K562 (cell line): ENCODE measurements at regions not wholly inside any gene's neighbourhood (a gene's known extent, or its start where the extent isn't known, plus 50 kb on each side); places are given as distances from the start of the nearest gene placed in this dataset.

Source experiments
- ATAC-seq: fragments of 200-7000 bp; cut with Tn5 transposase; 3 replicates; pipeline ENCODE4 v1.9.1; 2020; ENCODE audit warnings: moderate library complexity
- BruUV-seq: library from RNA; stranded (reverse); fragments of 400-500 nt; replicated peaks from 2 replicates; lab custom pipeline; 2021; lab: Mats Ljungman, UMichigan
- CTCF ChIA-PET: fragments of 300-600 bp; formaldehyde crosslinking; extraction: SDS; loops from one replicate; lab custom pipeline; 2021; ENCODE audit warnings: low intra/inter-chr PET ratio; lab: Yijun Ruan, JAX
- POLR2A ChIA-PET: fragments of 300-600, 350-650 bp; sonication (Branson Sonifier 250); formaldehyde crosslinking; extraction: SDS; loops from one replicate; lab custom pipeline; 2021; ENCODE audit warnings: antibody characterized with exemption, inconsistent platforms; lab: Yijun Ruan, JAX
- DNase-seq, 4 experiments: peaks; one replicate each; pipeline versions ENCODE4 v3.0.0 to v3.0.0-alpha.2; 2011 to 2018; ENCODE audit warnings: low spot score in 3 of 4, mixed read lengths in 3 of 4; ENCODE audit errors: extremely low read depth in 1 of 4
- FAIRE-seq: peaks from 2 replicates; lab custom pipeline; 2011; peaks lifted over from hg19 to GRCh38; lab: Jason Lieb, UNC
- H2AFZ ChIP-seq: 2 replicates; pipeline ENCODE4 v1.6.0; 2011; ENCODE audit warnings: low read depth, low read length, control low read depth, inconsistent platforms
- H3K27ac ChIP-seq: fragments of 200-600 bp; 3 replicates; pipeline ENCODE4 v1.8.0; 2011; ENCODE audit warnings: low read depth, mild to moderate bottlenecking, control low read depth, inconsistent platforms, low read length, moderate library complexity, mixed read lengths; ENCODE audit errors: extremely low read depth
- H3K27me3 ChIP-seq, 2 experiments: fragments of 300-600 bp in 1 of 2; 2 replicates in 1 of 2; 3 replicates in 1 of 2; pipeline versions ENCODE4 v1.6.0 to v1.8.0; 2011; ENCODE audit warnings: inconsistent platforms in 2 of 2, low read length in 2 of 2, mild to moderate bottlenecking in 1 of 2, mixed read lengths in 1 of 2, moderate library complexity in 1 of 2; ENCODE audit not compliant: control insufficient read depth in 2 of 2, insufficient read depth in 2 of 2
- H3K36me3 ChIP-seq: fragments of 300-600 bp; 3 replicates; pipeline ENCODE4 v1.8.0; 2011; ENCODE audit warnings: mild to moderate bottlenecking, low read length, inconsistent platforms; ENCODE audit not compliant: control insufficient read depth, insufficient read depth
- H3K4me1 ChIP-seq, 2 experiments: fragments of 200-600 bp in 1 of 2; replicated peaks in 1 of 2; 2 replicates in 1 of 2; 3 replicates in 1 of 2; pipeline versions ENCODE4 v1.5.1 to v1.8.0; 2011; ENCODE audit warnings: inconsistent platforms in 2 of 2, low read length in 2 of 2, mild to moderate bottlenecking in 1 of 2, mixed read lengths in 1 of 2, moderate library complexity in 1 of 2; ENCODE audit not compliant: control insufficient read depth in 2 of 2, insufficient read depth in 2 of 2
- H3K4me2 ChIP-seq: 2 replicates; pipeline ENCODE4 v1.6.1; 2011; ENCODE audit warnings: low read length, control low read depth, inconsistent platforms, mixed read lengths; ENCODE audit not compliant: insufficient read depth
- H3K4me3 ChIP-seq: fragments of 200-600 bp; sonication (generic), shearing (Covaris generic); 2 replicates; pipeline ENCODE4 v1.5.1; 2016; ENCODE audit warnings: control low read depth, inconsistent platforms
- H3K79me2 ChIP-seq: fragments of 200-600 bp; 3 replicates; pipeline ENCODE4 v1.8.0; 2011; ENCODE audit warnings: low read length, inconsistent platforms; ENCODE audit not compliant: control insufficient read depth, insufficient read depth
- H3K9ac ChIP-seq, 2 experiments: 2 replicates each; pipeline versions ENCODE4 v1.6.0 to v1.6.1; 2011; ENCODE audit warnings: low read depth in 2 of 2, low read length in 2 of 2, control low read depth in 1 of 2, inconsistent platforms in 1 of 2, mild to moderate bottlenecking in 1 of 2, mixed read lengths in 1 of 2; ENCODE audit not compliant: insufficient read depth in 1 of 2
- H3K9me1 ChIP-seq: one replicate; pipeline ENCODE4 v1.6.0; 2011; ENCODE audit warnings: inconsistent platforms, mild to moderate bottlenecking, low read length, moderate library complexity; ENCODE audit not compliant: control insufficient read depth, insufficient read depth
- H3K9me3 ChIP-seq: replicated peaks from 2 replicates; pipeline ENCODE4 v1.5.1; 2011; ENCODE audit warnings: low read depth, low read length, inconsistent platforms; ENCODE audit not compliant: control insufficient read depth, insufficient read depth
- H4K20me1 ChIP-seq: replicated peaks from 2 replicates; pipeline ENCODE4 v1.6.1; 2011; ENCODE audit warnings: low read length, inconsistent platforms, mixed read lengths; ENCODE audit not compliant: control insufficient read depth, insufficient read depth
- IFI16 ChIP-seq: fragments of 250-450 bp; sonication (Bioruptor Pico); IDR thresholded peaks from 2 replicates; pipeline ENCODE4 v2.1.2; 2022; ENCODE audit warnings: mild to moderate bottlenecking, inconsistent platforms
- SMAD3 ChIP-seq: fragments of 450-650 bp; formaldehyde crosslinking; conservative IDR thresholded peaks from 2 replicates; pipeline ENCODE4 v1.4.0; 2020; ENCODE audit warnings: mild to moderate bottlenecking
- SMARCB1 ChIP-seq: IDR thresholded peaks from 2 replicates; pipeline ENCODE4 v1.6.1; 2011; ENCODE audit warnings: improper control_type of control experiment, low read depth; ENCODE audit not compliant: insufficient read length
- SP2 ChIP-seq: IDR thresholded peaks from 2 replicates; pipeline ENCODE4 v1.6.1; 2011; ENCODE audit warnings: mild to moderate bottlenecking, low read depth, low read length, moderate library complexity; ENCODE audit not compliant: poor library complexity, severe bottlenecking; ENCODE audit errors: extremely low read depth
- ZNF184 ChIP-seq: sonication (generic); formaldehyde crosslinking; IDR thresholded peaks from 2 replicates; pipeline ENCODE4 v1.5.0; 2020; ENCODE audit warnings: missing genetic modification reagents
- ZNF212 ChIP-seq: fragments of 450-650 bp; formaldehyde crosslinking; IDR thresholded peaks from 2 replicates; pipeline ENCODE4 v1.4.0; 2020; ENCODE audit warnings: mild to moderate bottlenecking
- ZNF253 ChIP-seq: fragments of 250-450 bp; sonication (Bioruptor Pico); conservative IDR thresholded peaks from 2 replicates; pipeline ENCODE4 v1.6.1; 2021; ENCODE audit warnings: mild to moderate bottlenecking
- ZNF41 ChIP-seq: fragments of 250-450 bp; sonication (Bioruptor Pico); conservative IDR thresholded peaks from 2 replicates; pipeline ENCODE4 v1.4.0; 2020; ENCODE audit warnings: mild to moderate bottlenecking
- WGBS: fragments of 100-300 bp; shearing (Covaris generic); methylation state at CpG from one replicate; pipeline ENCODE4 v1.1.6; 2016; ENCODE audit warnings: low coverage, mixed read lengths; ENCODE audit not compliant: insufficient coverage; ENCODE audit errors: missing lambda C conversion rate; 5-methylcytosine and 5-hydroxymethylcytosine counted together
- in situ Hi-C: fragments of 300-500 bp; cut with MboI; formaldehyde crosslinking; loops from 4 replicates; pipeline ENCODE4 v1.15.0; 2018; ENCODE audit warnings: inconsistent platforms, mixed read lengths
- intact Hi-C: fragments of 100-400 bp; cut with micrococcal nuclease; formaldehyde crosslinking; loops from 2 replicates; pipeline ENCODE4 v1.14.2; 2022
- TF ChIP-seq, protein P1 (sequence below): fragments of 250-450 bp; sonication (Bioruptor Pico); IDR thresholded peaks from 2 replicates; pipeline ENCODE4 v1.8.0; 2021; ENCODE audit warnings: moderate library complexity, mild to moderate bottlenecking, inconsistent platforms
- TF ChIP-seq, protein P2 (sequence below): sonication (generic); formaldehyde crosslinking; IDR thresholded peaks from 2 replicates; pipeline ENCODE4 v1.8.1; 2022; ENCODE audit warnings: missing genetic modification reagents
- TF ChIP-seq, protein P3 (sequence below): fragments of 250-450 bp; sonication (Bioruptor Pico); IDR thresholded peaks from 2 replicates; pipeline ENCODE4 v1.4.0; 2020; ENCODE audit warnings: mild to moderate bottlenecking, moderate library complexity

DNA sequence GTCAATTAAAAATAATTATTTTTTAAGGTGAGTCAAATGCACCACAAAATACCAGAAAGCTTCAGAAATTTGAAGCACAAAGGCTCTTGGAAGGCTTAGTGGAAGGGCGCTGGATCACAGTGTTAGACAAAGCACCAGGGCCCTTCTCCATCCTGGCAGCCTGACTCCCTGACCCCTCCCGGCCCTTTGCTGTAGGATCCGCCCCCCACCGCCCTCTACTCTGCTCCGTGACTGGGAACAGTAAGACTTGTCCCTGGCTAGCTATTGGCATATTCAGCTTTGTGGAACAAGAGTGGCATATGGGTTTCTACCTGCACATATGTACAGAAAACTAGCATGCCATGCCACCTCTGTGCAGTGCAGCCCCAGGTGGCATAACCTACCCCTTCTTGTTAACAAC is 222.1 kb downstream of the SYK start:
- TF ChIP-seq, protein P1, sequence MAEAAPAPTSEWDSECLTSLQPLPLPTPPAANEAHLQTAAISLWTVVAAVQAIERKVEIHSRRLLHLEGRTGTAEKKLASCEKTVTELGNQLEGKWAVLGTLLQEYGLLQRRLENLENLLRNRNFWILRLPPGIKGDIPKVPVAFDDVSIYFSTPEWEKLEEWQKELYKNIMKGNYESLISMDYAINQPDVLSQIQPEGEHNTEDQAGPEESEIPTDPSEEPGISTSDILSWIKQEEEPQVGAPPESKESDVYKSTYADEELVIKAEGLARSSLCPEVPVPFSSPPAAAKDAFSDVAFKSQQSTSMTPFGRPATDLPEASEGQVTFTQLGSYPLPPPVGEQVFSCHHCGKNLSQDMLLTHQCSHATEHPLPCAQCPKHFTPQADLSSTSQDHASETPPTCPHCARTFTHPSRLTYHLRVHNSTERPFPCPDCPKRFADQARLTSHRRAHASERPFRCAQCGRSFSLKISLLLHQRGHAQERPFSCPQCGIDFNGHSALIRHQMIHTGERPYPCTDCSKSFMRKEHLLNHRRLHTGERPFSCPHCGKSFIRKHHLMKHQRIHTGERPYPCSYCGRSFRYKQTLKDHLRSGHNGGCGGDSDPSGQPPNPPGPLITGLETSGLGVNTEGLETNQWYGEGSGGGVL, result no peak
- no peak for TF ChIP-seq ZNF212 (CRISPR knock-in tag)
- TF ChIP-seq, protein P2, sequence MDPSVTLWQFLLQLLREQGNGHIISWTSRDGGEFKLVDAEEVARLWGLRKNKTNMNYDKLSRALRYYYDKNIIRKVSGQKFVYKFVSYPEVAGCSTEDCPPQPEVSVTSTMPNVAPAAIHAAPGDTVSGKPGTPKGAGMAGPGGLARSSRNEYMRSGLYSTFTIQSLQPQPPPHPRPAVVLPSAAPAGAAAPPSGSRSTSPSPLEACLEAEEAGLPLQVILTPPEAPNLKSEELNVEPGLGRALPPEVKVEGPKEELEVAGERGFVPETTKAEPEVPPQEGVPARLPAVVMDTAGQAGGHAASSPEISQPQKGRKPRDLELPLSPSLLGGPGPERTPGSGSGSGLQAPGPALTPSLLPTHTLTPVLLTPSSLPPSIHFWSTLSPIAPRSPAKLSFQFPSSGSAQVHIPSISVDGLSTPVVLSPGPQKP (CRISPR knock-in tag), result no peak
- no peak for TF ChIP-seq ZNF253 (CRISPR knock-in tag)
- TF ChIP-seq SP2, result no peak
- TF ChIP-seq, protein P3, sequence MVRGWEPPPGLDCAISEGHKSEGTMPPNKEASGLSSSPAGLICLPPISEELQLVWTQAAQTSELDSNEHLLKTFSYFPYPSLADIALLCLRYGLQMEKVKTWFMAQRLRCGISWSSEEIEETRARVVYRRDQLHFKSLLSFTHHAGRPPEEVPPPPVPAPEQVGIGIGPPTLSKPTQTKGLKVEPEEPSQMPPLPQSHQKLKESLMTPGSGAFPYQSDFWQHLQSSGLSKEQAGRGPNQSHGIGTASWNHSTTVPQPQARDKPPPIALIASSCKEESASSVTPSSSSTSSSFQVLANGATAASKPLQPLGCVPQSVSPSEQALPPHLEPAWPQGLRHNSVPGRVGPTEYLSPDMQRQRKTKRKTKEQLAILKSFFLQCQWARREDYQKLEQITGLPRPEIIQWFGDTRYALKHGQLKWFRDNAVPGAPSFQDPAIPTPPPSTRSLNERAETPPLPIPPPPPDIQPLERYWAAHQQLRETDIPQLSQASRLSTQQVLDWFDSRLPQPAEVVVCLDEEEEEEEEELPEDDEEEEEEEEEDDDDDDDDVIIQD (CRISPR knock-in tag), result no peak
- TF ChIP-seq ZNF184 (CRISPR knock-in tag), result no peak
- TF ChIP-seq SMAD3 (CRISPR knock-in tag), result no peak
- TF ChIP-seq ZNF41 (CRISPR knock-in tag), result no peak
- no peak for TF ChIP-seq IFI16
- no peak for TF ChIP-seq SMARCB1
- 0% methylated on average over 5 of the region's 5 CpGs for WGBS
- no peaks in the 10 kb centered on the region for H4K20me1 ChIP-seq
- ChIA-PET POLR2A (no interaction called here), CTCF (no interaction called here)
- intact Hi-C loops, result no loop called here
- BruUV-seq, result no TSS peak
- FAIRE-seq, result no peak
- in situ Hi-C loops, result no loop called here
- H2AFZ ChIP-seq, result no peak overlapping the region
- no peak for ATAC-seq
- H3K9me1 ChIP-seq, result no peaks in the 10 kb centered on the region
- peaks cover 0 to 10% of the 10 kb centered on the region in 2 experiments; a peak in 1 of 5 replicates for H3K27me3 ChIP-seq
- DNase-seq, result no peak
- no peaks in the 10 kb centered on the region for H3K36me3 ChIP-seq
- H3K9ac ChIP-seq, result no peak overlapping the region
- H3K4me1 ChIP-seq, result no peaks in the 10 kb centered on the region
- no peak overlapping the region for H3K4me2 ChIP-seq
- no peak overlapping the region for H3K27ac ChIP-seq
- H3K9me3 ChIP-seq, result no peaks in the 10 kb centered on the region
- no peak overlapping the region for H3K4me3 ChIP-seq
- H3K79me2 ChIP-seq, result no peaks in the 10 kb centered on the region
